ENCODE measurements at regions not wholly inside any gene's neighbourhood (a gene's known extent, or its start where the extent isn't known, plus 50 kb on each side); places are given as distances from the start of the nearest gene placed in this dataset.

DNA sequence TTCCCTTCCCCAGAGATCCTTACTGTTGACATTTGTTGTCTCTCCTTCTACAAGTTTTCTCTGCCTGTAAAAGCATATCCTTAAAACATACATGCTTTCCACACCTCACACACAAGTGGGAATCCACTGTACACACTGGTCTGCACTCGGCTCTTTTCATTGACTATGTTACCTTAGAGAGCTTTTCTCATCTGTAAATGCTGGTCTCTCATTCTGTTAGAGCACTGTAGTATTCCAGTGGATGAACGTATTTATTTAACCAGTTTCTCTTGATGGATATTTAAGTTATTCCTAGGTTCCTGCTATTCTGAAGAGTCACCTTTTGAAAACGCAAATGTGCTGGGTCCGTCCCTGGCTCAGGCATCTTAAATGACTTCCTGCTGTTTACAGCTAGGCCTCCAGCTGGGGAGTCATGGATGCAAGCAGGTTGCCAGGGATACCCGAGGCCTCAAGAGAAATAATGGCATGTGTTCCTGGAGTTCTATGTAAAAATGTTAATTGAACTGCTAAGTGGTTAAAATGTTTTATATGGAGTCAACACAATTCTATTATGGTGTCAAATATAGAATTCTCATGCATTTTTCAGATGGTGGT lies 61.1 kb upstream of the TGM3 start:
- CTCF ChIA-PET = no interaction called here
- POLR2A ChIA-PET = no interaction called here
- TF ChIP-seq, protein P1, sequence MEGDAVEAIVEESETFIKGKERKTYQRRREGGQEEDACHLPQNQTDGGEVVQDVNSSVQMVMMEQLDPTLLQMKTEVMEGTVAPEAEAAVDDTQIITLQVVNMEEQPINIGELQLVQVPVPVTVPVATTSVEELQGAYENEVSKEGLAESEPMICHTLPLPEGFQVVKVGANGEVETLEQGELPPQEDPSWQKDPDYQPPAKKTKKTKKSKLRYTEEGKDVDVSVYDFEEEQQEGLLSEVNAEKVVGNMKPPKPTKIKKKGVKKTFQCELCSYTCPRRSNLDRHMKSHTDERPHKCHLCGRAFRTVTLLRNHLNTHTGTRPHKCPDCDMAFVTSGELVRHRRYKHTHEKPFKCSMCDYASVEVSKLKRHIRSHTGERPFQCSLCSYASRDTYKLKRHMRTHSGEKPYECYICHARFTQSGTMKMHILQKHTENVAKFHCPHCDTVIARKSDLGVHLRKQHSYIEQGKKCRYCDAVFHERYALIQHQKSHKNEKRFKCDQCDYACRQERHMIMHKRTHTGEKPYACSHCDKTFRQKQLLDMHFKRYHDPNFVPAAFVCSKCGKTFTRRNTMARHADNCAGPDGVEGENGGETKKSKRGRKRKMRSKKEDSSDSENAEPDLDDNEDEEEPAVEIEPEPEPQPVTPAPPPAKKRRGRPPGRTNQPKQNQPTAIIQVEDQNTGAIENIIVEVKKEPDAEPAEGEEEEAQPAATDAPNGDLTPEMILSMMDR (IDR thresholded peaks at IDR 0.05; ENCODE audit: control extremely low read depth, extremely low read depth, low read depth, missing control alignments) = no peak
- no peak for DNase-seq (ENCODE audit: extremely low spot score)

DNA sequence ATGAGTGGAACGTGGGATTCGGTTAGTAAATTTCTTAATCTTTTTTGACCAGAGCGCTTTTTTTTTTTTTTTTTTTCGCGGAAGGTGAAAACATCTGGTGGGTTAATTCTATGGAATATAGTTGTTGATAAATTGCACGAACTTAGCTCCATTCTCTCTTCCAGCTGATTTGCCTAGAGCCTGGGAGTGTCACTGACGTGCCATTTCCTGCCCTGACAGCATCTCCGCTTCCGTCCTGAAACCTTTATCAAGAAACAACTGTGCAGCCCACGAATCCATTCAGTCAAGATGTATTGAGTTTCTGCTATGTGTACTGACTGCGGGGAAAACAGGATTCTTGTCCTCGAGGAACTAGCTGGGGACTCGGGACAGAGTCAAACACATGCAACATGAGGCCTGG lies 59.5 kb upstream of the TGM3 start:
- ChIA-PET POLR2A (no interaction called here), CTCF (interaction anchor here (0.6 to 1.6 kb wide), 13 partner anchors 9 to 471 kb away, joined by 3 to 14 read pairs (median 4); no protein-coding TSS in a partner anchor)
- DNase-seq (ENCODE audit: extremely low spot score) = no peak
- TF ChIP-seq, protein P1 (IDR thresholded peaks at IDR 0.05; ENCODE audit: control extremely low read depth, extremely low read depth, low read depth, missing control alignments) = no peak

DNA sequence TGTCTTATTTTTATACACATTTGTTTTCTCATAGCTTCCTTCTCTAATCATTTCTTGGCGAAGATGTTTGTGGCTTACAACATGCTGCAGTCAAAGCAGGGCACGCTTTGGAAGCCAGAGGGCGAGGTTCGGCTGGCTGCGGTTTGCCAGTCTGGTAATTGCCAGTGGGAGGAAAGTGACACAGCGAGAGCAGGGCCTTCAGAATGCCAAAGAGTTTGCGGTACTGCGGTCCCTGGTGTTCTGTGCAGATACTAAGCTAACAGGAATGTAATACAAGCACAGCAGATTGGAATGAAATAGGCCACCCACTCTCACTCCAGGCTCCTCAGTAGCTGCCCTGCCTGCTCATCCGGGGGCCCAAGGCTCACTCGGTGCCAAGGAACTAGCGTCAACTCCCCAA lies 58.7 kb upstream of the TGM3 start:
- POLR2A ChIA-PET = no interaction called here
- TF ChIP-seq, protein P1 (IDR thresholded peaks at IDR 0.05; ENCODE audit: control extremely low read depth, extremely low read depth, low read depth, missing control alignments) = no peak
- CTCF ChIA-PET = interaction anchor here (1.3 to 1.6 kb wide), 6 partner anchors 11 to 260 kb away, joined by 3 to 14 read pairs (median 4); no protein-coding TSS in a partner anchor
- DNase-seq (ENCODE audit: extremely low spot score) = no peak

DNA sequence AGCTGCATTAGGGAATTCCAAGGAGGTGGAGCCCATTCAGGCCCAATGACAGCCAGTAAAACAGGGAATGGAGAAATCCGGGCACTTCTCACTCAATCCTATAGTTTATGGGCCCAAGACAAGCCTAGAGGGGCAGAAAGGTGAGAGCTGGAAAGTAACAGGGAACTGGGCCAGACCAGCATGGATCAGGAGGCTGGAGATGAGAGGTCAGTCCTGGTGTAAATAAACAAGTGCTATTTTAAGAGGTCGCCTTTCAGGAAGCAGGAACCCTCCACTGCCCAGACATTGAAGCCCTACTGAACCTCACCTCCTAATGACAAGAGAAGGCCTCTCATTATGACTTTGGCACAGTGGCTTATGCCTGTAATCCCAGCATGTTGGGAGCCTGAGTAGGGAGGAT lies 57.2 kb upstream of the TGM3 start:
- TF ChIP-seq, protein P1 (IDR thresholded peaks at IDR 0.05; ENCODE audit: control extremely low read depth, extremely low read depth, low read depth, missing control alignments) = no peak
- DNase-seq (ENCODE audit: extremely low spot score) = no peak
- ChIA-PET CTCF (no interaction called here), POLR2A (no interaction called here)

DNA sequence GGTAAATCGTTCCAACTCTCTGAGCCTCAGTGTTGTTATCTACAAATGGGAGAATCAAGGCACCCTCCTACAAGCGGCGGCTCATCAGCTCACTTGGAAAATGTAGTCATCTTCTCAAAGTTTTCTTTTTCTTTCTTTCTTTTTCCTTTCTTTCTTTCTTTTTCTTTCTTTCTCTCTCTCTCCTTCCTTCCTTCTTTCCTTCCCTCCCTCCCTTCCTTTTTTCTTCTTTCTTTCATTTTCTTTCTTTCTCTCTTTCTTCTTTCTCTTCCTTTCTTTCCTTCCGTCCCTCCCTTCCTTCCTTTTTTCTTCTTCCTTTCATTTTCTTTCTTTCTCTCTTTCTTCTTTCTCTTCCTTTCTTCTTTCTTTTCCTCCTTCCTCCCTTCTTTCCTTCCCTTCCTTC lies 55.0 kb upstream of the TGM3 start:
- TF ChIP-seq, protein P1 (IDR thresholded peaks at IDR 0.05; ENCODE audit: control extremely low read depth, extremely low read depth, low read depth, missing control alignments) = no peak
- POLR2A ChIA-PET = no interaction called here
- no peak for DNase-seq (ENCODE audit: extremely low spot score)
- CTCF ChIA-PET = interaction anchor here (1.4 kb wide), 1 partner anchor 11 kb away, joined by 5 read pairs; no protein-coding TSS in a partner anchor

DNA sequence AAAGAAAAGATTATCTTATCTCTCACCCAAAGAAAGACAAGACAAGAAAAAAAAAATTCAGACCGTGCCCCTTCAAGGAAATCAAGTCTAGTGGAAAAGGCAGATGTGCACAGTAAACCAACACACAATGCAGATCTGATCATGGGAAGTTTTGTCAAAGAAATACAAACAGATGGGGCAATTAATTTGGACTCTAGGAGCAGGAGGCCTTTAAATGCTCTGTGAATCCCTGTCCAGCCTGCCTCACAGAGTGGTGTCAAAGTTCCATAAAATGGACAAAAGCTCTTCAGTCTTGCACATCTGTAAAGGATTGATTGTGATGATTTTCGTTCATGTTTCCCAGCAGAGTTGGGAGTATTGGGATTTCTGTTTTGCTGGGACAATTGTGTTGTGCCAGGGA lies 53.1 kb upstream of the TGM3 start:
- TF ChIP-seq, protein P1 (IDR thresholded peaks at IDR 0.05; ENCODE audit: control extremely low read depth, extremely low read depth, low read depth, missing control alignments) = no peak
- ChIA-PET POLR2A (interaction anchor here (0.7 kb wide), 1 partner anchor 111 kb away, joined by 3 read pairs; no protein-coding TSS in a partner anchor), CTCF (no interaction called here)
- no peak for DNase-seq (ENCODE audit: extremely low spot score)
